B cell (primary cell): ENCODE measurements at regions not wholly inside any gene's neighbourhood (a gene's known extent, or its start where the extent isn't known, plus 50 kb on each side); places are given as distances from the start of the nearest gene placed in this dataset.

Experiments
- ATAC-seq: fragments of 200-7000 bp; cut with Tn5 transposase; one replicate; pipeline ENCODE4 v1.10.0; 2021; ENCODE audit warnings: low read depth, mild to moderate bottlenecking, moderate number of reproducible peaks, moderate library complexity
- CTCF ChIA-PET: fragments of 350-600 bp; sonication (Branson Sonifier 250); formaldehyde crosslinking; loops from one replicate; lab custom pipeline; 2021; ENCODE audit warnings: antibody characterized with exemption, inconsistent platforms; lab: Charles Lee
- POLR2A ChIA-PET: fragments of 350-600 bp; sonication (Branson Sonifier 250); formaldehyde crosslinking; loops from one replicate; lab custom pipeline; 2021; ENCODE audit warnings: antibody characterized with exemption; lab: Charles Lee
- DNase-seq: peaks from one replicate; pipeline ENCODE4 v3.0.0; 2013
- H2AFZ ChIP-seq: 2 replicates; pipeline ENCODE4 v1.6.1; 2012; ENCODE audit warnings: mild to moderate bottlenecking, low read depth, low read length; ENCODE audit not compliant: insufficient read depth, poor library complexity, severe bottlenecking
- H3K27ac ChIP-seq, 2 donors: 1 replicate in 1 of 2; 2 replicates in 1 of 2; pipeline ENCODE4 v1.5.1; 2012 to 2013; ENCODE audit warnings: low read length in 2 of 2, mild to moderate bottlenecking in 2 of 2, moderate library complexity in 1 of 2
- H3K27me3 ChIP-seq, 4 experiments: fragments of 200-600 bp in 1 of 4; sonication (generic) in 1 of 4; replicated peaks in 1 of 4; 1 replicate in 2 of 4; 2 replicates in 2 of 4; pipeline versions ENCODE4 v1.6.1 to v1.7.0; 2013 to 2016; ENCODE audit warnings: low read length in 3 of 4, mild to moderate bottlenecking in 2 of 4, mixed read lengths in 1 of 4, moderate library complexity in 1 of 4; ENCODE audit not compliant: insufficient read depth in 4 of 4, control insufficient read depth in 3 of 4; ENCODE audit errors: control extremely low read depth in 1 of 4
- H3K36me3 ChIP-seq, 2 experiments: replicated peaks in 1 of 2; 1 replicate in 1 of 2; 2 replicates in 1 of 2; pipeline versions ENCODE4 v1.6.1 to v1.7.1; 2013; ENCODE audit warnings: low read length in 1 of 2; ENCODE audit not compliant: insufficient read depth in 2 of 2, control insufficient read depth in 1 of 2; ENCODE audit errors: control extremely low read depth in 1 of 2, extremely low read depth in 1 of 2
- H3K4me1 ChIP-seq, 2 donors: fragments of 200-600 bp in 1 of 2; sonication (generic) in 1 of 2; 1 replicate in 1 of 2; 2 replicates in 1 of 2; pipeline versions ENCODE4 v1.5.1 to v1.6.1; 2013 to 2017; ENCODE audit warnings: low read length in 2 of 2; ENCODE audit not compliant: control insufficient read depth in 2 of 2, insufficient read depth in 2 of 2
- H3K4me2 ChIP-seq: replicated peaks from 2 replicates; pipeline ENCODE3; 2012; ENCODE audit warnings: mild to moderate bottlenecking, low read depth, low read length; ENCODE audit not compliant: poor library complexity, severe bottlenecking
- H3K4me3 ChIP-seq, 5 experiments: fragments of 200-600 bp in 1 of 5; sonication (generic) in 1 of 5; 1 replicate in 3 of 5; 2 replicates in 2 of 5; pipeline versions ENCODE4 v1.5.1 to v1.7.0; 2011 to 2016; ENCODE audit warnings: low read length in 4 of 5, mild to moderate bottlenecking in 4 of 5, low read depth in 2 of 5, control low read depth in 1 of 5, moderate library complexity in 1 of 5; ENCODE audit not compliant: insufficient read depth in 1 of 5; ENCODE audit errors: control extremely low read depth in 1 of 5, extremely low read depth in 1 of 5
- H3K79me2 ChIP-seq: fragments of 200-600 bp; sonication (generic); one replicate; pipeline ENCODE4 v1.6.0; 2016; ENCODE audit warnings: low read length; ENCODE audit not compliant: control insufficient read depth, insufficient read depth
- H3K9ac ChIP-seq: fragments of 200-600 bp; sonication (generic); 2 replicates; pipeline ENCODE4 v1.6.1; 2017; ENCODE audit warnings: mild to moderate bottlenecking, low read length, moderate library complexity
- H3K9me3 ChIP-seq, 3 donors: one replicate each; pipeline versions ENCODE4 v1.6.1 to v1.7.1; 2013; ENCODE audit warnings: low read length in 2 of 3; ENCODE audit not compliant: control insufficient read depth in 2 of 3, insufficient read depth in 1 of 3; ENCODE audit errors: control extremely low read depth in 1 of 3
- H4K20me1 ChIP-seq: 2 replicates; pipeline ENCODE4 v1.6.0; 2012; ENCODE audit warnings: mild to moderate bottlenecking, low read length; ENCODE audit not compliant: insufficient read depth, control insufficient read depth, poor library complexity, severe bottlenecking
- H3K27ac Mint-ChIP-seq: one replicate; pipeline ENCODE4 v1.8.0; 2021; ENCODE audit warnings: mixed read lengths
- H3K27me3 Mint-ChIP-seq: one replicate; pipeline ENCODE4 v1.8.0; 2021; ENCODE audit warnings: mixed read lengths
- H3K4me1 Mint-ChIP-seq: one replicate; pipeline ENCODE4 v1.8.0; 2021; ENCODE audit warnings: mixed read lengths
- H3K4me3 Mint-ChIP-seq: one replicate; pipeline ENCODE4 v1.8.0; 2021; ENCODE audit warnings: mixed read lengths
- H3K9me3 Mint-ChIP-seq: one replicate; pipeline ENCODE4 v1.8.0; 2022; ENCODE audit warnings: mixed read lengths; ENCODE audit not compliant: insufficient read depth
- CTCF ChIP-seq: fragments of 200-600 bp; IDR thresholded peaks from one replicate; pipeline ENCODE4 v1.8.0; 2022; ENCODE audit warnings: antibody characterized with exemption, mild to moderate bottlenecking
- EZH2 ChIP-seq: IDR thresholded peaks from 2 replicates; pipeline ENCODE4 v1.6.1; 2012; ENCODE audit warnings: borderline replicate concordance, low read depth, mild to moderate bottlenecking, moderate library complexity, low read length; ENCODE audit not compliant: insufficient read depth, poor library complexity, severe bottlenecking
- WGBS: methylation state at CpG from one replicate; pipeline ENCODE4 v1.1.5; 2013; ENCODE audit warnings: missing lambda C conversion rate; ENCODE audit not compliant: insufficient coverage; 5-methylcytosine and 5-hydroxymethylcytosine counted together
- intact Hi-C: fragments of 100-400 bp; cut with micrococcal nuclease; formaldehyde crosslinking; loops from one replicate; pipeline ENCODE4 v1.10.0; 2022

- H3K79me2 ChIP-seq, result no peaks in the 10 kb centered on the region
- no peak overlapping the region for H3K4me2 ChIP-seq
- Mint-ChIP-seq H3K27me3 (peaks cover 47% of the 10 kb centered on the region), H3K4me1 (no peaks in the 10 kb centered on the region), H3K9me3 (peaks cover 9% of the 10 kb centered on the region), H3K27ac (no peak overlapping the region), H3K4me3 (no peak overlapping the region)
- no peak overlapping the region for H3K9ac ChIP-seq
- H3K4me3 ChIP-seq, result no peak overlapping the region
- intact Hi-C loops, result no loop called here
- POLR2A ChIA-PET, result no interaction called here
- H3K27ac ChIP-seq, result no peak overlapping the region
- H3K36me3 ChIP-seq, result no peaks in the 10 kb centered on the region
- H4K20me1 ChIP-seq, result no peaks in the 10 kb centered on the region
- H2AFZ ChIP-seq, result no peak overlapping the region
- no peak for DNase-seq
- H3K27me3 ChIP-seq, result peaks cover 0 to 4% (median 0%) of the 10 kb centered on the region in 4 experiments
- no peak for ATAC-seq
- TF ChIP-seq EZH2 (no peak), CTCF (no peak)
- CTCF ChIA-PET, result no interaction called here
- no peaks in the 10 kb centered on the region for H3K4me1 ChIP-seq
- H3K9me3 ChIP-seq, result peaks cover 0 to 3% (median 0%) of the 10 kb centered on the region in 3 donors
- no CpG with 5 or more reads among the region's 1 CpG for WGBS
Observed at GRCh38 chr3:43197181-43197580, 89.2 kb upstream of the SNRK start.

GRCh38 chr3:43196721-43197120 is 89.6 kb upstream of the SNRK start:
- no peak overlapping the region for H3K4me2 ChIP-seq
- peaks cover 0 to 4% (median 0%) of the 10 kb centered on the region in 4 experiments for H3K27me3 ChIP-seq
- no peak for DNase-seq
- Mint-ChIP-seq H3K27ac (no peak overlapping the region), H3K4me3 (no peak overlapping the region), H3K4me1 (no peaks in the 10 kb centered on the region), H3K9me3 (peaks cover 9% of the 10 kb centered on the region), H3K27me3 (peaks cover 47% of the 10 kb centered on the region)
- no peaks in the 10 kb centered on the region for H3K4me1 ChIP-seq
- peaks cover 0 to 3% (median 0%) of the 10 kb centered on the region in 3 donors for H3K9me3 ChIP-seq
- intact Hi-C loops, result no loop called here
- H3K36me3 ChIP-seq, result no peaks in the 10 kb centered on the region
- ATAC-seq, result no peak
- H4K20me1 ChIP-seq, result no peaks in the 10 kb centered on the region
- no peak overlapping the region for H3K9ac ChIP-seq
- ChIA-PET CTCF (no interaction called here), POLR2A (no interaction called here)
- no peak for TF ChIP-seq EZH2
- no peak for TF ChIP-seq CTCF
- WGBS, result 93% methylated on average over 3 of the region's 6 CpGs
- no peaks in the 10 kb centered on the region for H3K79me2 ChIP-seq
- H3K27ac ChIP-seq, result no peak overlapping the region
- H2AFZ ChIP-seq, result no peak overlapping the region
- no peak overlapping the region for H3K4me3 ChIP-seq
